Loucy (cell line): ENCODE measurements at regions not wholly inside any gene's neighbourhood (a gene's known extent, or its start where the extent isn't known, plus 50 kb on each side); places are given as distances from the start of the nearest gene placed in this dataset.

Experiments
- H2AFZ ChIP-seq: fragments of 200-600 bp; sonication (generic); 2 replicates; pipeline ENCODE4 v1.6.0; 2016; ENCODE audit warnings: antibody characterized with exemption, mild to moderate bottlenecking, low read length, moderate library complexity
- H3F3A ChIP-seq: fragments of 200-600 bp; 2 replicates; pipeline ENCODE4 v1.6.0; 2016; ENCODE audit warnings: antibody characterized with exemption, low read depth, mild to moderate bottlenecking
- H3K27me3 ChIP-seq: fragments of 200-600 bp; sonication (generic); 2 replicates; pipeline ENCODE4 v1.6.1; 2014; ENCODE audit warnings: low read length, mild to moderate bottlenecking; ENCODE audit not compliant: insufficient read depth, poor library complexity, severe bottlenecking
- H3K36me3 ChIP-seq: fragments of 200-600 bp; sonication (generic); 2 replicates; pipeline ENCODE4 v1.6.1; 2016; ENCODE audit warnings: low read length; ENCODE audit not compliant: insufficient read depth
- H3K4me1 ChIP-seq: fragments of 200-600 bp; sonication (generic); 2 replicates; pipeline ENCODE4 v1.5.1; 2014; ENCODE audit warnings: low read length, mild to moderate bottlenecking; ENCODE audit not compliant: insufficient read depth, poor library complexity, severe bottlenecking
- H3K4me2 ChIP-seq: fragments of 200-600 bp; sonication (generic); 2 replicates; pipeline ENCODE4 v1.6.0; 2014; ENCODE audit warnings: antibody characterized with exemption, low read length, low read depth, mild to moderate bottlenecking; ENCODE audit not compliant: poor library complexity, severe bottlenecking
- H3K4me3 ChIP-seq: fragments of 200-600 bp; sonication (generic); 2 replicates; pipeline ENCODE4 v1.5.1; 2014; ENCODE audit warnings: low read length, mild to moderate bottlenecking, mixed read lengths; ENCODE audit not compliant: poor library complexity, severe bottlenecking
- H3K79me2 ChIP-seq: fragments of 200-600 bp; sonication (generic); 2 replicates; pipeline ENCODE4 v1.6.1; 2014; ENCODE audit warnings: low read length; ENCODE audit not compliant: insufficient read depth
- H3K9ac ChIP-seq: fragments of 200-600 bp; sonication (generic); 2 replicates; pipeline ENCODE4 v1.6.0; 2014; ENCODE audit warnings: mild to moderate bottlenecking, low read depth, low read length, moderate library complexity; ENCODE audit not compliant: poor library complexity, severe bottlenecking
- H3K9me2 ChIP-seq: fragments of 200-600 bp; sonication (generic); replicated peaks from 2 replicates; pipeline ENCODE4 v1.6.1; 2016; ENCODE audit warnings: low read depth, low read length, mixed read lengths
- H3K9me3 ChIP-seq: fragments of 200-600 bp; sonication (generic); 2 replicates; pipeline ENCODE4 v1.6.1; 2014; ENCODE audit warnings: mild to moderate bottlenecking, antibody characterized with exemption, low read length, low read depth; ENCODE audit not compliant: insufficient read depth
- H4K20me1 ChIP-seq: fragments of 200-600 bp; sonication (generic); 2 replicates; pipeline ENCODE4 v1.6.0; 2014; ENCODE audit warnings: antibody characterized with exemption, low read length, mild to moderate bottlenecking; ENCODE audit not compliant: insufficient read depth, poor library complexity, severe bottlenecking
- EZH2phosphoT487 ChIP-seq: fragments of 200-600 bp; IDR thresholded peaks from 2 replicates; pipeline ENCODE4 v1.6.1; 2018; ENCODE audit warnings: antibody characterized with exemption, mild to moderate bottlenecking, moderate library complexity, borderline replicate concordance
- TF ChIP-seq, protein P1 (sequence below): fragments of 200-600 bp; sonication (generic); conservative IDR thresholded peaks from 2 replicates; pipeline ENCODE4 v1.5.1; 2014; ENCODE audit warnings: mild to moderate bottlenecking, antibody characterized with exemption, low read length

DNA sequence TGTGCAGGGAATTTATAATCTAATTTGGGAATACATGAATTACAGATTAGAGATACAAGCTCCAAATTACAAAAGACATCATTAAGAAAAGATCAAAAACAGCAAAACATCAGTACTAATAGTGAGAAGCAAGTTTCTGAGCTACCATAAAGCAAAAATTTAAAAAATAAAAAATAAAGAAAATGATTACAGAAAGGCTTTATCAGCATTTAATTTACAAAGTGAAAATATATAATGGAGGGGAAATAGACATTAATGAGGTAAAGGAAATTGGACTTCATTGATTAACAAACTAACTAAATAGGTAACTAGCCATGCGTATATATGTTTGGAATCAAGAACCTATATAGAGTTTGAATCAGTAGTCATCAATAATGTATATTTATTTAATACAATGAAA lies 712.9 kb upstream of the DDX18 start:
- H3K4me1 ChIP-seq, result no peaks in the 10 kb centered on the region
- no peaks in the 10 kb centered on the region for H3K9me3 ChIP-seq
- H2AFZ ChIP-seq, result no peak overlapping the region
- H3K27me3 ChIP-seq, result no peaks in the 10 kb centered on the region
- no peaks in the 10 kb centered on the region for H3K36me3 ChIP-seq
- H3K9ac ChIP-seq, result no peak overlapping the region
- no peak for TF ChIP-seq EZH2phosphoT487
- TF ChIP-seq, protein P1, sequence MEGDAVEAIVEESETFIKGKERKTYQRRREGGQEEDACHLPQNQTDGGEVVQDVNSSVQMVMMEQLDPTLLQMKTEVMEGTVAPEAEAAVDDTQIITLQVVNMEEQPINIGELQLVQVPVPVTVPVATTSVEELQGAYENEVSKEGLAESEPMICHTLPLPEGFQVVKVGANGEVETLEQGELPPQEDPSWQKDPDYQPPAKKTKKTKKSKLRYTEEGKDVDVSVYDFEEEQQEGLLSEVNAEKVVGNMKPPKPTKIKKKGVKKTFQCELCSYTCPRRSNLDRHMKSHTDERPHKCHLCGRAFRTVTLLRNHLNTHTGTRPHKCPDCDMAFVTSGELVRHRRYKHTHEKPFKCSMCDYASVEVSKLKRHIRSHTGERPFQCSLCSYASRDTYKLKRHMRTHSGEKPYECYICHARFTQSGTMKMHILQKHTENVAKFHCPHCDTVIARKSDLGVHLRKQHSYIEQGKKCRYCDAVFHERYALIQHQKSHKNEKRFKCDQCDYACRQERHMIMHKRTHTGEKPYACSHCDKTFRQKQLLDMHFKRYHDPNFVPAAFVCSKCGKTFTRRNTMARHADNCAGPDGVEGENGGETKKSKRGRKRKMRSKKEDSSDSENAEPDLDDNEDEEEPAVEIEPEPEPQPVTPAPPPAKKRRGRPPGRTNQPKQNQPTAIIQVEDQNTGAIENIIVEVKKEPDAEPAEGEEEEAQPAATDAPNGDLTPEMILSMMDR, result no peak
- no peak overlapping the region for H3K4me3 ChIP-seq
- no peaks in the 10 kb centered on the region for H3K79me2 ChIP-seq
- H4K20me1 ChIP-seq, result no peaks in the 10 kb centered on the region
- H3K4me2 ChIP-seq, result no peak overlapping the region
- H3K9me2 ChIP-seq, result no peaks in the 10 kb centered on the region
- H3F3A ChIP-seq, result no peaks in the 10 kb centered on the region

DNA sequence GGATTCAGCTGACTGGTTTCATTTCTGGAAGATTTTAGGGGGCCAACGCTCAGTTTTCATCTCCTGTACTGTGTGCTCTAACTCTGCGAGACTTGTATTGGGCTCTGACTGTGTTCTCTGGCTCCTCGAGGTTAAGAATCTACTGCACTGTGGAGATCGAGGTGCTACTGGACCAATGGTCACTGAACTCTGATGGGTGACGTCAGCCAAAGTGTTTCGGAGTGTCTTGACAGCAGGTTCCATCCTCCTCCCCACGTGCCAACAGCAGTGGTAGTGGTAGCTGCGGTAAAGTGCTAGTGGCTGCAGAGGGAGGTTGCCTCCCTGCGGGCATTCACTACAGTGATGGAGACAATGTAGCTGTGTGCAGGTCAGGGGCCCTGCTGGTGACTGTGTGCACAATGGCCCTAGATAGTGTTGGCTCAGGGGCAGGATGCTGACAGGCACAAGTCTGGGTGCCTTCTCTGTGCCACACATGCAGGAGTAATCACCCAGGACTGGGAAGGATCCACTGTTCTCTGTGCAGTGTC lies 705.7 kb upstream of the DDX18 start:
- Histone ChIP-seq H3K9me3 (no peaks in the 10 kb centered on the region), H3F3A (no peaks in the 10 kb centered on the region), H3K4me1 (no peaks in the 10 kb centered on the region), H3K36me3 (no peaks in the 10 kb centered on the region), H2AFZ (no peak overlapping the region), H3K4me2 (no peak overlapping the region), H3K9ac (no peak overlapping the region), H3K4me3 (no peak overlapping the region), H3K27me3 (no peaks in the 10 kb centered on the region), H4K20me1 (no peaks in the 10 kb centered on the region), H3K79me2 (no peaks in the 10 kb centered on the region), H3K9me2 (no peaks in the 10 kb centered on the region)
- TF ChIP-seq EZH2phosphoT487, result no peak
- TF ChIP-seq, protein P1, result no peak

DNA sequence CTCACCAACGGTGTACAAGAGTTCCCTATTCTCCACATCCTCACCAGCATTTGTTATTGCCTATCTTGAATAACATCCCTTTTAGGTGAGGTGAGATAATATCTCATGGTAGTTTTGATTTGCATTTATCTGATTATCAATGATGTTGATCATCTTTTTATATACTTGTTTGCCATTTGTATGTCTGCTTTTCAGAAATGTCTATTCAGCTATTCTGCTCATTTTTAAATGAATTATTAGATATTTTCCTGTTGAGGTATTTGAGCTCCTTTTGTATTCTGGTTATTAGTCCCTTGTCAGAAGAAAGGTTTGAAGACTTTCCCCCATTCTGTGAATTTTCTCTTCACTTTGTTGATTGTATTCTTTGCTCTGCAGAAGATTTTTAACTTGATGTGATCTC lies 695.5 kb upstream of the DDX18 start:
- no peaks in the 10 kb centered on the region for H4K20me1 ChIP-seq
- H3K9ac ChIP-seq, result no peak overlapping the region
- H3K27me3 ChIP-seq, result no peaks in the 10 kb centered on the region
- no peak overlapping the region for H3K4me3 ChIP-seq
- H2AFZ ChIP-seq, result no peak overlapping the region
- no peaks in the 10 kb centered on the region for H3K4me1 ChIP-seq
- no peak overlapping the region for H3K4me2 ChIP-seq
- no peak for TF ChIP-seq EZH2phosphoT487
- TF ChIP-seq, protein P1, result no peak
- no peaks in the 10 kb centered on the region for H3K36me3 ChIP-seq
- no peaks in the 10 kb centered on the region for H3K9me3 ChIP-seq
- H3F3A ChIP-seq, result no peaks in the 10 kb centered on the region
- H3K9me2 ChIP-seq, result no peaks in the 10 kb centered on the region
- H3K79me2 ChIP-seq, result no peaks in the 10 kb centered on the region
